ENCODE measurements at regions not wholly inside any gene's neighbourhood (a gene's known extent, or its start where the extent isn't known, plus 50 kb on each side); places are given as distances from the start of the nearest gene placed in this dataset.

DNA sequence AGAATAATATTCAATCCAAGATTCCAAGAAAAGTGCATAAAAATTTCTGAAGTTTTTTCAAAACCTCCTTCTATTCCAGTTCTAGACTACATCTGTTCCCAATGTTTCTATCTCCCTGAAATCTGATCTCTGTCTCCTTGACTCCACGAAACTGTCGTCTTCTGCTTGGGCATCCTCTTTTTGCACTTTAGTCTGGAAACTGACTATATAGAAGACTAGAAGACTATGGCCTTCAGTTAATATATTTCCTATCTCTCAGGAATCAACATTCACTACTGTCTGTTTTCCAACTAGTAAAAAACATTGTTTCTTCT, 745.4 kb upstream of the ADGRB3 start:
- TF ChIP-seq ZNF692 (tag by site-specific recombination; IDR thresholded peaks at IDR 0.05), result no peak
- TF ChIP-seq, protein P1, sequence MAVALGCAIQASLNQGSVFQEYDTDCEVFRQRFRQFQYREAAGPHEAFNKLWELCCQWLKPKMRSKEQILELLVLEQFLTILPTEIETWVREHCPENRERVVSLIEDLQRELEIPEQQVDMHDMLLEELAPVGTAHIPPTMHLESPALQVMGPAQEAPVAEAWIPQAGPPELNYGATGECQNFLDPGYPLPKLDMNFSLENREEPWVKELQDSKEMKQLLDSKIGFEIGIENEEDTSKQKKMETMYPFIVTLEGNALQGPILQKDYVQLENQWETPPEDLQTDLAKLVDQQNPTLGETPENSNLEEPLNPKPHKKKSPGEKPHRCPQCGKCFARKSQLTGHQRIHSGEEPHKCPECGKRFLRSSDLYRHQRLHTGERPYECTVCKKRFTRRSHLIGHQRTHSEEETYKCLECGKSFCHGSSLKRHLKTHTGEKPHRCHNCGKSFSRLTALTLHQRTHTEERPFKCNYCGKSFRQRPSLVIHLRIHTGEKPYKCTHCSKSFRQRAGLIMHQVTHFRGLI (tag by site-specific recombination; IDR thresholded peaks at IDR 0.05), result no peak
- TF ChIP-seq, protein P2, sequence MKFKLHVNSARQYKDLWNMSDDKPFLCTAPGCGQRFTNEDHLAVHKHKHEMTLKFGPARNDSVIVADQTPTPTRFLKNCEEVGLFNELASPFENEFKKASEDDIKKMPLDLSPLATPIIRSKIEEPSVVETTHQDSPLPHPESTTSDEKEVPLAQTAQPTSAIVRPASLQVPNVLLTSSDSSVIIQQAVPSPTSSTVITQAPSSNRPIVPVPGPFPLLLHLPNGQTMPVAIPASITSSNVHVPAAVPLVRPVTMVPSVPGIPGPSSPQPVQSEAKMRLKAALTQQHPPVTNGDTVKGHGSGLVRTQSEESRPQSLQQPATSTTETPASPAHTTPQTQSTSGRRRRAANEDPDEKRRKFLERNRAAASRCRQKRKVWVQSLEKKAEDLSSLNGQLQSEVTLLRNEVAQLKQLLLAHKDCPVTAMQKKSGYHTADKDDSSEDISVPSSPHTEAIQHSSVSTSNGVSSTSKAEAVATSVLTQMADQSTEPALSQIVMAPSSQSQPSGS (tag by site-specific recombination; IDR thresholded peaks at IDR 0.05; ENCODE audit: low read depth), result no peak
- TF ChIP-seq CTCF (tag by site-specific recombination; IDR thresholded peaks at IDR 0.05), result no peak
- TF ChIP-seq ZNF529 (tag by site-specific recombination; IDR thresholded peaks at IDR 0.05; ENCODE audit: insufficient replicate concordance), result no peak
- TF ChIP-seq BCL11B (tag by site-specific recombination; IDR thresholded peaks at IDR 0.05; ENCODE audit: low read depth), result no peak

All from HEK293 (cell line).